PC-9 (cell line): ENCODE measurements at regions not wholly inside any gene's neighbourhood (a gene's known extent, or its start where the extent isn't known, plus 50 kb on each side); places are given as distances from the start of the nearest gene placed in this dataset.

Experiments
- BruUV-seq: library from RNA; stranded (reverse); fragments of 400-500 nt; replicated peaks from 2 replicates; lab custom pipeline; 2021; lab: Mats Ljungman, UMichigan
- CTCF ChIA-PET: fragments of 300-600 bp; sonication (Branson Sonifier 250); formaldehyde crosslinking; loops from one replicate; lab custom pipeline; 2022; ENCODE audit warnings: antibody characterized with exemption; lab: Charles Lee
- POLR2A ChIA-PET: fragments of 300-600 bp; sonication (Branson Sonifier 250); formaldehyde crosslinking; loops from one replicate; lab custom pipeline; 2022; ENCODE audit warnings: antibody characterized with exemption; ENCODE audit not compliant: unreplicated experiment; lab: Charles Lee
- DNase-seq, 2 experiments: peaks; one replicate each; pipeline versions ENCODE4 v3.0.0 to v3.0.0-alpha.2; 2015 to 2022; ENCODE audit warnings: mixed read lengths in 1 of 2
- H2AFZ ChIP-seq: fragments of 200-600 bp; sonication (generic); 2 replicates; pipeline ENCODE4 v1.8.1; 2017; ENCODE audit warnings: antibody characterized with exemption
- H3F3A ChIP-seq: fragments of 200-600 bp; sonication (generic); 2 replicates; pipeline ENCODE4 v1.8.1; 2017; ENCODE audit warnings: antibody characterized with exemption, mild to moderate bottlenecking, low read depth; ENCODE audit not compliant: insufficient read depth
- H3K27ac ChIP-seq: fragments of 200-600 bp; sonication (generic); 2 replicates; pipeline ENCODE4 v1.6.1; 2016; ENCODE audit warnings: mixed run types
- H3K27me3 ChIP-seq: fragments of 200-600 bp; sonication (generic); 2 replicates; pipeline ENCODE4 v1.6.1; 2016; ENCODE audit warnings: low read depth, mixed run types; ENCODE audit not compliant: insufficient read depth
- H3K36me3 ChIP-seq: fragments of 200-600 bp; sonication (generic); 2 replicates; pipeline ENCODE4 v1.6.1; 2016; ENCODE audit warnings: low read depth, mixed run types
- H3K4me1 ChIP-seq: fragments of 200-600 bp; sonication (generic); replicated peaks from 2 replicates; pipeline ENCODE4 v1.6.1; 2016; ENCODE audit warnings: mixed run types; ENCODE audit not compliant: insufficient read depth
- H3K4me2 ChIP-seq: fragments of 200-600 bp; sonication (generic); 2 replicates; pipeline ENCODE4 v1.6.1; 2017; ENCODE audit warnings: mixed run types
- H3K4me3 ChIP-seq: fragments of 200-600 bp; sonication (generic); 2 replicates; pipeline ENCODE4 v1.6.1; 2016; ENCODE audit warnings: mixed run types
- H3K79me2 ChIP-seq: fragments of 200-600 bp; sonication (generic); 2 replicates; pipeline ENCODE4 v1.6.1; 2017; ENCODE audit warnings: low read depth, mixed run types
- H3K9me2 ChIP-seq: fragments of 200-600 bp; sonication (generic); 2 replicates; pipeline ENCODE4 v1.8.1; 2017; ENCODE audit warnings: mild to moderate bottlenecking; ENCODE audit not compliant: insufficient read depth
- H3K9me3 ChIP-seq: fragments of 200-600 bp; sonication (generic); 2 replicates; pipeline ENCODE4 v1.8.1; 2016; ENCODE audit warnings: low read depth; ENCODE audit not compliant: insufficient read depth
- H4K20me1 ChIP-seq: fragments of 200-600 bp; sonication (generic); 2 replicates; pipeline ENCODE4 v1.8.1; 2017; ENCODE audit not compliant: insufficient read depth
- CTCF ChIP-seq: fragments of 200-600 bp; sonication (generic); conservative IDR thresholded peaks from 2 replicates; pipeline ENCODE4 v1.6.1; 2017; ENCODE audit warnings: mixed run types, antibody characterized with exemption, mild to moderate bottlenecking, moderate library complexity
- EZH2 ChIP-seq: fragments of 200-600 bp; sonication (generic); IDR thresholded peaks from 2 replicates; pipeline ENCODE4 v1.8.0; 2017; ENCODE audit warnings: antibody characterized with exemption, low read depth
- intact Hi-C: fragments of 100-400 bp; cut with micrococcal nuclease; formaldehyde crosslinking; loops from one replicate; pipeline ENCODE4 v1.10.0; 2022; ENCODE audit not compliant: unreplicated experiment

- Histone ChIP-seq H3K36me3 (no peaks in the 10 kb centered on the region), H3K4me1 (peaks cover 8% of the 10 kb centered on the region), H3F3A (no peaks in the 10 kb centered on the region), H4K20me1 (no peaks in the 10 kb centered on the region), H2AFZ (no peak overlapping the region), H3K4me2 (no peak overlapping the region), H3K79me2 (no peaks in the 10 kb centered on the region), H3K9me2 (no peaks in the 10 kb centered on the region), H3K9me3 (no peaks in the 10 kb centered on the region), H3K27ac (no peak overlapping the region), H3K27me3 (no peaks in the 10 kb centered on the region), H3K4me3 (no peak overlapping the region)
- no peak for DNase-seq
- no TSS peak for BruUV-seq
- TF ChIP-seq EZH2: no peak
- TF ChIP-seq CTCF: no peak
- ChIA-PET POLR2A (no interaction called here), CTCF (no interaction called here)
- intact Hi-C loops: no loop called here
Measured at GRCh38 chr18:43482600-43482999, 205.3 kb upstream of the SYT4 start.

GRCh38 chr18:43484710-43485109 lies 207.4 kb upstream of the SYT4 start:
- no peaks in the 10 kb centered on the region for H3K9me2 ChIP-seq
- H4K20me1 ChIP-seq: no peaks in the 10 kb centered on the region
- no TSS peak for BruUV-seq
- H3K27me3 ChIP-seq: no peaks in the 10 kb centered on the region
- TF ChIP-seq EZH2: no peak
- TF ChIP-seq CTCF: no peak
- intact Hi-C loops: no loop called here
- H3F3A ChIP-seq: no peaks in the 10 kb centered on the region
- H3K36me3 ChIP-seq: no peaks in the 10 kb centered on the region
- no peak overlapping the region for H3K27ac ChIP-seq
- no peak overlapping the region for H3K4me3 ChIP-seq
- H3K4me2 ChIP-seq: no peak overlapping the region
- ChIA-PET CTCF (no interaction called here), POLR2A (no interaction called here)
- H2AFZ ChIP-seq: no peak overlapping the region
- H3K9me3 ChIP-seq: no peaks in the 10 kb centered on the region
- DNase-seq: peak; percentile 4 to 51
- H3K4me1 ChIP-seq: peaks cover 8% of the 10 kb centered on the region
- H3K79me2 ChIP-seq: no peaks in the 10 kb centered on the region

GRCh38 chr18:43485545-43485963 lies 208.3 kb upstream of the SYT4 start:
- no TSS peak for BruUV-seq
- no peaks in the 10 kb centered on the region for H3K27me3 ChIP-seq
- H3K79me2 ChIP-seq: no peaks in the 10 kb centered on the region
- H3K27ac ChIP-seq: no peak overlapping the region
- H3K36me3 ChIP-seq: no peaks in the 10 kb centered on the region
- TF ChIP-seq CTCF (no peak), EZH2 (no peak)
- H2AFZ ChIP-seq: no peak overlapping the region
- DNase-seq: no peak
- H4K20me1 ChIP-seq: no peaks in the 10 kb centered on the region
- no peaks in the 10 kb centered on the region for H3K9me3 ChIP-seq
- H3F3A ChIP-seq: no peaks in the 10 kb centered on the region
- no peak overlapping the region for H3K4me2 ChIP-seq
- H3K4me3 ChIP-seq: no peak overlapping the region
- ChIA-PET CTCF (no interaction called here), POLR2A (no interaction called here)
- intact Hi-C loops: no loop called here
- no peaks in the 10 kb centered on the region for H3K9me2 ChIP-seq
- peaks cover 8% of the 10 kb centered on the region for H3K4me1 ChIP-seq
